Small intestine (tissue), 7 donors: ENCODE measurements at regions not wholly inside any gene's neighbourhood (a gene's known extent, or its start where the extent isn't known, plus 50 kb on each side); places are given as distances from the start of the nearest gene placed in this dataset.
"Not testable (repeated sequence)": the region's sequence is repeated elsewhere in the genome, so short reads cannot be mapped to it uniquely, and the experiment has no call there.

Source experiments
- DNase-seq, 2 donors: peaks; one replicate each; pipeline versions ENCODE4 v3.0.0 to v3.0.0-alpha.2; 2013
- FAIRE-seq: peaks from 2 replicates; lab custom pipeline; 2012; peaks lifted over from hg19 to GRCh38; lab: Jason Lieb, UNC
- H3K27ac ChIP-seq, 3 donors: one replicate each; pipeline ENCODE4 v1.5.1; 2013; ENCODE audit warnings: low read length in 2 of 3, mild to moderate bottlenecking in 2 of 3, control low read depth in 1 of 3, inconsistent platforms in 1 of 3, low read depth in 1 of 3, moderate library complexity in 1 of 3
- H3K27me3 ChIP-seq, 3 donors: one replicate each; pipeline ENCODE4 v1.6.1; 2013; ENCODE audit warnings: low read length in 3 of 3, inconsistent platforms in 1 of 3; ENCODE audit not compliant: control insufficient read depth in 3 of 3, insufficient read depth in 3 of 3
- H3K36me3 ChIP-seq, 3 donors: one replicate each; pipeline ENCODE4 v1.6.1; 2013; ENCODE audit warnings: low read length in 3 of 3, inconsistent platforms in 1 of 3, low read depth in 1 of 3, mild to moderate bottlenecking in 1 of 3, moderate library complexity in 1 of 3; ENCODE audit not compliant: control insufficient read depth in 3 of 3, insufficient read depth in 2 of 3
- H3K4me1 ChIP-seq, 3 donors: one replicate each; pipeline ENCODE4 v1.6.1; 2013; ENCODE audit warnings: low read length in 2 of 3, inconsistent platforms in 1 of 3, low read depth in 1 of 3, mild to moderate bottlenecking in 1 of 3, moderate library complexity in 1 of 3; ENCODE audit not compliant: control insufficient read depth in 3 of 3, insufficient read depth in 2 of 3
- H3K4me3 ChIP-seq, 3 donors: one replicate each; pipeline ENCODE4 v1.5.1; 2013; ENCODE audit warnings: low read length in 3 of 3, control low read depth in 1 of 3, inconsistent platforms in 1 of 3, low read depth in 1 of 3, mild to moderate bottlenecking in 1 of 3, moderate library complexity in 1 of 3
- H3K9me3 ChIP-seq, 2 donors: one replicate each; pipeline ENCODE4 v1.6.1; 2013; ENCODE audit warnings: low read depth in 1 of 2, low read length in 1 of 2; ENCODE audit not compliant: control insufficient read depth in 2 of 2, insufficient read depth in 1 of 2
- WGBS, 3 donors: extraction: QIAGEN DNeasy Blood & Tissue Kit; methylation state at CpG; one replicate each; pipeline ENCODE4 v1.1.7; 2013; 5-methylcytosine and 5-hydroxymethylcytosine counted together
- donor health status: healthy with polysubstance abuse.
- donor health status: control.
- donor health status: control.
- donor health status: Bipolar disorder and iron deficiency.
- donor health status: healthy.

- FAIRE-seq: no peak
- no peaks in the 10 kb centered on the region for H3K9me3 ChIP-seq
- H3K27ac ChIP-seq: no peak overlapping the region
- no peak for DNase-seq
- H3K4me1 ChIP-seq: no peaks in the 10 kb centered on the region
- no peaks in the 10 kb centered on the region for H3K27me3 ChIP-seq
- no peak overlapping the region for H3K4me3 ChIP-seq
- no peaks in the 10 kb centered on the region for H3K36me3 ChIP-seq
- WGBS, 3 donors: 71 to 75% (median 73%) methylated on average over 2 of the region's 2 CpGs
These were observed 252.6 kb upstream of the SMIM30 start for GRCh38 chr7:113370910-113371309.

- Histone ChIP-seq H3K36me3 (no peaks in the 10 kb centered on the region), H3K9me3 (no peaks in the 10 kb centered on the region), H3K4me3 (no peak overlapping the region), H3K27me3 (no peaks in the 10 kb centered on the region), H3K27ac (no peak overlapping the region), H3K4me1 (no peaks in the 10 kb centered on the region)
- DNase-seq (no peak), FAIRE-seq (no peak)
- 94 to 100% (median 95%) methylated on average over 1 of the region's 1 CpG for WGBS, 3 donors
These were observed 249.9 kb upstream of the SMIM30 start for GRCh38 chr7:113368256-113368655.

GRCh38 chr7:113367041-113367586, 248.8 kb upstream of the SMIM30 start:
- H3K36me3 ChIP-seq: no peaks in the 10 kb centered on the region
- DNase-seq: no peak
- H3K4me1 ChIP-seq: no peaks in the 10 kb centered on the region
- no peaks in the 10 kb centered on the region for H3K27me3 ChIP-seq
- WGBS, 3 donors: 58 to 81% (median 71%) methylated on average over 3 of the region's 3 CpGs
- FAIRE-seq: no peak
- H3K27ac ChIP-seq: no peak overlapping the region
- no peak overlapping the region for H3K4me3 ChIP-seq
- no peaks in the 10 kb centered on the region for H3K9me3 ChIP-seq

- WGBS, 3 donors: 9 to 32% (median 19%) methylated on average over 1 of the region's 1 CpG
- no peaks in the 10 kb centered on the region for H3K9me3 ChIP-seq
- no peak for FAIRE-seq
- H3K4me3 ChIP-seq: no peak overlapping the region
- H3K36me3 ChIP-seq: no peaks in the 10 kb centered on the region
- DNase-seq: no peak
- no peaks in the 10 kb centered on the region for H3K4me1 ChIP-seq
- no peaks in the 10 kb centered on the region for H3K27me3 ChIP-seq
- no peak overlapping the region for H3K27ac ChIP-seq
These were observed 247.8 kb upstream of the SMIM30 start for GRCh38 chr7:113366122-113366521.

- H3K9me3 ChIP-seq: no peaks in the 10 kb centered on the region
- no peaks in the 10 kb centered on the region for H3K4me1 ChIP-seq
- no peak for FAIRE-seq
- no peak overlapping the region for H3K27ac ChIP-seq
- H3K36me3 ChIP-seq: no peaks in the 10 kb centered on the region
- H3K27me3 ChIP-seq: no peaks in the 10 kb centered on the region
- H3K4me3 ChIP-seq: no peak overlapping the region
- WGBS, 3 donors: 83 to 93% (median 90%) methylated on average over 4 of the region's 4 CpGs
- no peak for DNase-seq
These were observed 231.0 kb upstream of the SMIM30 start for GRCh38 chr7:113349339-113349738.

- Histone ChIP-seq H3K36me3 (no peaks in the 10 kb centered on the region), H3K4me1 (no peaks in the 10 kb centered on the region), H3K4me3 (no peak overlapping the region), H3K27ac (no peak overlapping the region), H3K27me3 (no peaks in the 10 kb centered on the region), H3K9me3 (no peaks in the 10 kb centered on the region)
- WGBS, 3 donors: 85 to 97% (median 89%) methylated on average over 1 of the region's 1 CpG
- no peak for FAIRE-seq
- DNase-seq: no peak
These were observed 221.3 kb upstream of the SMIM30 start for GRCh38 chr7:113339661-113340060.

GRCh38 chr7:113338071-113338696, 219.8 kb upstream of the SMIM30 start:
- H3K36me3 ChIP-seq: no peaks in the 10 kb centered on the region
- H3K9me3 ChIP-seq: no peaks in the 10 kb centered on the region
- no peak overlapping the region for H3K4me3 ChIP-seq
- H3K27ac ChIP-seq: no peak overlapping the region
- FAIRE-seq (no peak), DNase-seq (no peak)
- no peaks in the 10 kb centered on the region for H3K27me3 ChIP-seq
- 71 to 77% (median 73%) methylated on average over 4 of the region's 4 CpGs for WGBS, 3 donors
- H3K4me1 ChIP-seq: no peaks in the 10 kb centered on the region

GRCh38 chr7:113336838-113337237, 218.5 kb upstream of the SMIM30 start:
- not testable (repeated sequence) for DNase-seq, FAIRE-seq, H3K27ac ChIP-seq, H3K4me3 ChIP-seq, H3K4me1 ChIP-seq, H3K9me3 ChIP-seq, H3K36me3 ChIP-seq, H3K27me3 ChIP-seq
- 87 to 93% (median 92%) methylated on average over 1 of the region's 1 CpG for WGBS, 3 donors
